Esophagus muscularis mucosa (tissue), 3 donors: ENCODE measurements at regions not wholly inside any gene's neighbourhood (a gene's known extent, or its start where the extent isn't known, plus 50 kb on each side); places are given as distances from the start of the nearest gene placed in this dataset.
"Not testable (repeated sequence)": the region's sequence is repeated elsewhere in the genome, so short reads cannot be mapped to it uniquely, and the experiment has no call there.

Source experiments
- POLR2A ChIP-seq: fragments of 450-650 bp; IDR thresholded peaks from one replicate; pipeline ENCODE4 v1.6.1; 2017; ENCODE audit warnings: antibody characterized with exemption, moderate library complexity, mild to moderate bottlenecking, low read depth
- POLR2AphosphoS5 ChIP-seq, 2 donors: sonication (generic); formaldehyde crosslinking; IDR thresholded peaks; one replicate each; pipeline ENCODE4 v1.6.1; 2017; ENCODE audit warnings: antibody characterized with exemption in 2 of 2
- TF ChIP-seq, protein P1 (sequence below), 3 experiments: fragments of 200-600 bp in 2 of 3; fragments of 450-650 bp in 1 of 3; sonication (generic) in 2 of 3; IDR thresholded peaks; one replicate each; pipeline ENCODE4 v1.5.1; 2017 to 2019; ENCODE audit warnings: antibody characterized with exemption in 3 of 3, mild to moderate bottlenecking in 2 of 3, moderate library complexity in 1 of 3

DNA sequence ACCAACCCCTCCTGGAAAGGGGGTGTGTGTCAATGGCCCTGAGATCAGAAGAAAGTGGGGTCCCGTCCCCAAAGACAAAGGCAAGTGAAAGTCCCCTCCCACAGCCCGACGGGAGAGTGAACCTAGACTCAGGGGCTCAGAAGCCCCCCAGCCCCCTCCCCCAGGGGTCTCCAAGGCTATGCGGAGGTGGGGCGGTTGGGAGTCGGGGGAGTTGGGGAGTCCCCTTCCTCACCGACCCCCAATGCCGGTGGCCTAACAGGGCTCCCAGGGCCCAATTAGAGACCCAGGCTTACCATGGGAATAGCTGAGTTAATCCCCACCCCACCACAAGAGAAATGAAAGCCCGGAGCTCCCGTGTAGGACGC is 105.4 kb downstream of the SPATA31A6 start:
- TF ChIP-seq, protein P1, sequence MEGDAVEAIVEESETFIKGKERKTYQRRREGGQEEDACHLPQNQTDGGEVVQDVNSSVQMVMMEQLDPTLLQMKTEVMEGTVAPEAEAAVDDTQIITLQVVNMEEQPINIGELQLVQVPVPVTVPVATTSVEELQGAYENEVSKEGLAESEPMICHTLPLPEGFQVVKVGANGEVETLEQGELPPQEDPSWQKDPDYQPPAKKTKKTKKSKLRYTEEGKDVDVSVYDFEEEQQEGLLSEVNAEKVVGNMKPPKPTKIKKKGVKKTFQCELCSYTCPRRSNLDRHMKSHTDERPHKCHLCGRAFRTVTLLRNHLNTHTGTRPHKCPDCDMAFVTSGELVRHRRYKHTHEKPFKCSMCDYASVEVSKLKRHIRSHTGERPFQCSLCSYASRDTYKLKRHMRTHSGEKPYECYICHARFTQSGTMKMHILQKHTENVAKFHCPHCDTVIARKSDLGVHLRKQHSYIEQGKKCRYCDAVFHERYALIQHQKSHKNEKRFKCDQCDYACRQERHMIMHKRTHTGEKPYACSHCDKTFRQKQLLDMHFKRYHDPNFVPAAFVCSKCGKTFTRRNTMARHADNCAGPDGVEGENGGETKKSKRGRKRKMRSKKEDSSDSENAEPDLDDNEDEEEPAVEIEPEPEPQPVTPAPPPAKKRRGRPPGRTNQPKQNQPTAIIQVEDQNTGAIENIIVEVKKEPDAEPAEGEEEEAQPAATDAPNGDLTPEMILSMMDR (IDR thresholded peaks at IDR 0.05): not testable (repeated sequence)
- TF ChIP-seq POLR2AphosphoS5 (IDR thresholded peaks at IDR 0.05); POLR2A: not testable (repeated sequence)
